ENCODE measurements at regions not wholly inside any gene's neighbourhood (a gene's known extent, or its start where the extent isn't known, plus 50 kb on each side); places are given as distances from the start of the nearest gene placed in this dataset.

DNA sequence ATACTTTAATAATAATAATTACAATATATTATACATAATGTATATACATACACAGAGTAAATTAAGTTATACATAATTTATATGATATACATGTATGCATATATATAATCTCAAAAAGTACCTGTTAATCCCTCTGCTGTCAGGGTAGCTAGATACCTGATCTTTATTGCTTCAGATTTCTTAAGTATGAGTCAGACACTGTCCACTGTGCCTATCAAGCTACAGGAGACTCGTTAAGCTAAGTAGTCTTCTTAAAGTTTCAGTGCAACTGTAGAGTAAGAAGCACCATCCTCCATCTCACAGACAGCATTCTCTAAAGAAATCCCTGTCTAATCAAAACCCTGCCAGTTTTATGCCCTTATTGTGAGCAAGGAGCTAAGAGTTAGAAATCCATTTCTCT is 428.7 kb downstream of the RERGL start:
- Mint-ChIP-seq H3K4me3 (ENCODE audit: unreplicated experiment) (no peak overlapping the region), H3K36me3 (ENCODE audit: low read depth, unreplicated experiment) (no peaks in the 10 kb centered on the region), H3K27ac (ENCODE audit: unreplicated experiment) (no peak overlapping the region), H3K27me3 (ENCODE audit: unreplicated experiment) (no peaks in the 10 kb centered on the region), H3K9me3 (ENCODE audit: unreplicated experiment) (no peaks in the 10 kb centered on the region), H3K4me1 (ENCODE audit: unreplicated experiment) (no peaks in the 10 kb centered on the region)
- DNase-seq (ENCODE audit: low spot score): no peak
- TF ChIP-seq CTCF (IDR thresholded peaks at IDR 0.05; ENCODE audit: unreplicated experiment): no peak

DNA sequence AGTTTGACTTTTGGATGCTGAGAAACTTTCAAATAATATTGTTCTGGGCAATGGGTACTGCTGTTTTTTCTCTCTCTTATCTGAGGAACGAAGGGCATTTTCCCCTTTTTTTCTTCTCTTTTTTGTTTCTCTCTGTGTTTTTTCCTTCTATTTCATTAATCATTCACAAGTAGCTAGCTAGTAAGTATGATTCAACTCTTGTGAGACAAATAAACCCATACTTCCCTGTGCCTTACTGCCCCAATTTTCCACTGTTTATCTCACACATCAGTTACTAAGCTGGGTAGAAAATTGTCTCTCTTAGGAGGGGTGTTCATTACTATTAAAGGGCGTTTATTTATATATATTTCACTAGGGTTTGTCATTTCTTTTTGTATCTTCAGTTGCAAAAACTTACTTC is 437.6 kb downstream of the RERGL start:
- DNase-seq (ENCODE audit: low spot score): no peak
- H3K4me3 Mint-ChIP-seq (ENCODE audit: unreplicated experiment): no peak overlapping the region
- H3K9me3 Mint-ChIP-seq (ENCODE audit: unreplicated experiment): no peaks in the 10 kb centered on the region
- peaks cover 3% of the 10 kb centered on the region for H3K4me1 Mint-ChIP-seq (ENCODE audit: unreplicated experiment)
- H3K27ac Mint-ChIP-seq (ENCODE audit: unreplicated experiment): no peak overlapping the region
- no peak for TF ChIP-seq CTCF (IDR thresholded peaks at IDR 0.05; ENCODE audit: unreplicated experiment)
- no peaks in the 10 kb centered on the region for H3K36me3 Mint-ChIP-seq (ENCODE audit: low read depth, unreplicated experiment)
- no peaks in the 10 kb centered on the region for H3K27me3 Mint-ChIP-seq (ENCODE audit: unreplicated experiment)

DNA sequence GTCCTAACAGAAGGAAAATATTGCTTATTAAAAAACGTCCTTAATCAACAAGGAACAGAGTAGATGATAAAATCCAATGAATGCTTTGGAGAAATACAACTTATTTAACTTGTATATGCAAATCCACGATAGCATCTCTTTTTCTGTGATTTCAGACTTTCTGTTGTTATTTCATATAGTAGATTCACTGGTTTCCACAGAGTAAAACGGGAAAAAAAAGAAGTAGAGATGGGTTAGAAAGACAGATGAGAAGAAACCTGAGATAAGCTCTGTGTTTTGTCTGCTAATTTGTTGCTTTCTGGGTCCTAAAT is 447.7 kb downstream of the RERGL start:
- H3K36me3 Mint-ChIP-seq (ENCODE audit: low read depth, unreplicated experiment): no peaks in the 10 kb centered on the region
- H3K27me3 Mint-ChIP-seq (ENCODE audit: unreplicated experiment): no peaks in the 10 kb centered on the region
- no peak for TF ChIP-seq CTCF (IDR thresholded peaks at IDR 0.05; ENCODE audit: unreplicated experiment)
- no peak overlapping the region for H3K4me3 Mint-ChIP-seq (ENCODE audit: unreplicated experiment)
- H3K27ac Mint-ChIP-seq (ENCODE audit: unreplicated experiment): no peak overlapping the region
- H3K9me3 Mint-ChIP-seq (ENCODE audit: unreplicated experiment): no peaks in the 10 kb centered on the region
- no peaks in the 10 kb centered on the region for H3K4me1 Mint-ChIP-seq (ENCODE audit: unreplicated experiment)
- DNase-seq (ENCODE audit: low spot score): no peak

DNA sequence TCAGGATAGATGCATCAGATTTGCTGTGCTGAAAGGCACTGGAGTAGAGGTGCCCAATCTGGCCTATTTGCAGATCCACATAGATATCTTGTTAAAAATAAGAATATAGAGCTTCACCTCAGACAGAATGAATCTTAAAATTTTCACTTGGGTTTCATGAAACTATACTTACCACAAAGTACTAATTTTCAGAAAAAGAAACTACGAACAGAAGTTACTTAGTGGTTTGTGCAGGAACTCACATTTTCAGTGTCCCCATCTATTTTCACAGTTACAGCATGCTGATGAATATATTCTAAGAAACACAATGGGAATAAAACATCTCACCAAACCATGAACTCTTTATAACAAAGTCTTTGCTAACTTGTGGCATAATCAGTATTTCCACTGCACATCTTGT is 449.4 kb downstream of the RERGL start:
- Mint-ChIP-seq H3K9me3 (ENCODE audit: unreplicated experiment) (no peaks in the 10 kb centered on the region), H3K4me1 (ENCODE audit: unreplicated experiment) (no peaks in the 10 kb centered on the region), H3K36me3 (ENCODE audit: low read depth, unreplicated experiment) (no peaks in the 10 kb centered on the region), H3K27me3 (ENCODE audit: unreplicated experiment) (no peaks in the 10 kb centered on the region), H3K27ac (ENCODE audit: unreplicated experiment) (no peak overlapping the region), H3K4me3 (ENCODE audit: unreplicated experiment) (no peak overlapping the region)
- DNase-seq (ENCODE audit: low spot score): no peak
- TF ChIP-seq CTCF (IDR thresholded peaks at IDR 0.05; ENCODE audit: unreplicated experiment): no peak

GRCh38 chr12:17618831-17619230 is 471.2 kb downstream of the RERGL start:
- no peak for DNase-seq (ENCODE audit: low spot score)
- Mint-ChIP-seq H3K4me3 (ENCODE audit: unreplicated experiment) (no peak overlapping the region), H3K36me3 (ENCODE audit: low read depth, unreplicated experiment) (no peaks in the 10 kb centered on the region), H3K4me1 (ENCODE audit: unreplicated experiment) (no peaks in the 10 kb centered on the region), H3K27me3 (ENCODE audit: unreplicated experiment) (peaks cover 3% of the 10 kb centered on the region), H3K9me3 (ENCODE audit: unreplicated experiment) (no peaks in the 10 kb centered on the region), H3K27ac (ENCODE audit: unreplicated experiment) (no peak overlapping the region)
- TF ChIP-seq CTCF (IDR thresholded peaks at IDR 0.05; ENCODE audit: unreplicated experiment): no peak
